H1 (cell line): ENCODE measurements at regions not wholly inside any gene's neighbourhood (a gene's known extent, or its start where the extent isn't known, plus 50 kb on each side); places are given as distances from the start of the nearest gene placed in this dataset.

Experiments
- BCL11A ChIP-seq, 2 experiments: IDR thresholded peaks; one replicate each; pipeline ENCODE4 v1.6.1; 2011; ENCODE audit warnings: low read depth in 2 of 2, low read length in 2 of 2, mild to moderate bottlenecking in 2 of 2
- CTCF ChIP-seq, 3 experiments: IDR thresholded peaks; 1 replicate in 2 of 3; 2 replicates in 1 of 3; pipeline versions ENCODE4 v1.5.1 to v1.6.1; 2011; ENCODE audit warnings: low read length in 3 of 3, mild to moderate bottlenecking in 3 of 3, inconsistent platforms in 2 of 3, low read depth in 1 of 3, moderate library complexity in 1 of 3; ENCODE audit not compliant: insufficient read depth in 1 of 3; ENCODE audit errors: control extremely low read depth in 1 of 3
- EP300 ChIP-seq, 2 experiments: IDR thresholded peaks; 1 replicate in 1 of 2; 2 replicates in 1 of 2; pipeline ENCODE4 v1.6.1; 2011 to 2012; ENCODE audit warnings: low read depth in 2 of 2, low read length in 2 of 2, mild to moderate bottlenecking in 2 of 2, borderline replicate concordance in 1 of 2, inconsistent platforms in 1 of 2, moderate library complexity in 1 of 2
- EZH2 ChIP-seq: fragments of 200-600 bp; sonication (generic); IDR thresholded peaks from 2 replicates; pipeline ENCODE4 v1.7.1; 2012; ENCODE audit warnings: low read depth, mild to moderate bottlenecking, moderate library complexity, low read length, inconsistent platforms; ENCODE audit not compliant: severe bottlenecking
- JUN ChIP-seq: IDR thresholded peaks from 2 replicates; pipeline ENCODE4 v1.6.1; 2011; ENCODE audit warnings: low read depth, mild to moderate bottlenecking, improper control_type of control experiment, low read length
- POLR2AphosphoS5 ChIP-seq: IDR thresholded peaks from 2 replicates; pipeline ENCODE4 v1.6.1; 2011; ENCODE audit warnings: low read depth, low read length
- SP1 ChIP-seq: IDR thresholded peaks from 2 replicates; pipeline ENCODE4 v1.6.1; 2011; ENCODE audit warnings: low read depth, low read length
- TBP ChIP-seq: IDR thresholded peaks from 2 replicates; pipeline ENCODE4 v1.6.1; 2011; ENCODE audit warnings: low read depth, low read length, improper control_type of control experiment
- YY1 ChIP-seq: IDR thresholded peaks from 2 replicates; pipeline ENCODE4 v1.6.1; 2011; ENCODE audit warnings: low read depth, mild to moderate bottlenecking, low read length
- TF ChIP-seq, protein P1 (sequence below): fragments of 300-600 bp; sonication (generic); IDR thresholded peaks from 2 replicates; pipeline ENCODE4 v1.7.1; 2012; ENCODE audit warnings: low read length, moderate library complexity, mild to moderate bottlenecking, inconsistent platforms; ENCODE audit not compliant: insufficient replicate concordance

- no peak for TF ChIP-seq EP300 (IDR thresholded peaks at IDR 0.05; ENCODE audit: borderline replicate concordance in 1 of 2, low read depth in 2 of 2, low read length in 2 of 2)
- no peak for TF ChIP-seq CTCF (IDR thresholded peaks at IDR 0.05; ENCODE audit: control extremely low read depth in 1 of 3, insufficient read depth in 1 of 3, low read depth in 1 of 3, low read length in 3 of 3)
- TF ChIP-seq SP1: no peak
- no peak for TF ChIP-seq POLR2AphosphoS5
- TF ChIP-seq JUN: no peak
- TF ChIP-seq EZH2: no peak
- no peak for TF ChIP-seq TBP
- no peak for TF ChIP-seq BCL11A (IDR thresholded peaks at IDR 0.05; ENCODE audit: low read depth in 2 of 2, low read length in 2 of 2)
- TF ChIP-seq, protein P1, sequence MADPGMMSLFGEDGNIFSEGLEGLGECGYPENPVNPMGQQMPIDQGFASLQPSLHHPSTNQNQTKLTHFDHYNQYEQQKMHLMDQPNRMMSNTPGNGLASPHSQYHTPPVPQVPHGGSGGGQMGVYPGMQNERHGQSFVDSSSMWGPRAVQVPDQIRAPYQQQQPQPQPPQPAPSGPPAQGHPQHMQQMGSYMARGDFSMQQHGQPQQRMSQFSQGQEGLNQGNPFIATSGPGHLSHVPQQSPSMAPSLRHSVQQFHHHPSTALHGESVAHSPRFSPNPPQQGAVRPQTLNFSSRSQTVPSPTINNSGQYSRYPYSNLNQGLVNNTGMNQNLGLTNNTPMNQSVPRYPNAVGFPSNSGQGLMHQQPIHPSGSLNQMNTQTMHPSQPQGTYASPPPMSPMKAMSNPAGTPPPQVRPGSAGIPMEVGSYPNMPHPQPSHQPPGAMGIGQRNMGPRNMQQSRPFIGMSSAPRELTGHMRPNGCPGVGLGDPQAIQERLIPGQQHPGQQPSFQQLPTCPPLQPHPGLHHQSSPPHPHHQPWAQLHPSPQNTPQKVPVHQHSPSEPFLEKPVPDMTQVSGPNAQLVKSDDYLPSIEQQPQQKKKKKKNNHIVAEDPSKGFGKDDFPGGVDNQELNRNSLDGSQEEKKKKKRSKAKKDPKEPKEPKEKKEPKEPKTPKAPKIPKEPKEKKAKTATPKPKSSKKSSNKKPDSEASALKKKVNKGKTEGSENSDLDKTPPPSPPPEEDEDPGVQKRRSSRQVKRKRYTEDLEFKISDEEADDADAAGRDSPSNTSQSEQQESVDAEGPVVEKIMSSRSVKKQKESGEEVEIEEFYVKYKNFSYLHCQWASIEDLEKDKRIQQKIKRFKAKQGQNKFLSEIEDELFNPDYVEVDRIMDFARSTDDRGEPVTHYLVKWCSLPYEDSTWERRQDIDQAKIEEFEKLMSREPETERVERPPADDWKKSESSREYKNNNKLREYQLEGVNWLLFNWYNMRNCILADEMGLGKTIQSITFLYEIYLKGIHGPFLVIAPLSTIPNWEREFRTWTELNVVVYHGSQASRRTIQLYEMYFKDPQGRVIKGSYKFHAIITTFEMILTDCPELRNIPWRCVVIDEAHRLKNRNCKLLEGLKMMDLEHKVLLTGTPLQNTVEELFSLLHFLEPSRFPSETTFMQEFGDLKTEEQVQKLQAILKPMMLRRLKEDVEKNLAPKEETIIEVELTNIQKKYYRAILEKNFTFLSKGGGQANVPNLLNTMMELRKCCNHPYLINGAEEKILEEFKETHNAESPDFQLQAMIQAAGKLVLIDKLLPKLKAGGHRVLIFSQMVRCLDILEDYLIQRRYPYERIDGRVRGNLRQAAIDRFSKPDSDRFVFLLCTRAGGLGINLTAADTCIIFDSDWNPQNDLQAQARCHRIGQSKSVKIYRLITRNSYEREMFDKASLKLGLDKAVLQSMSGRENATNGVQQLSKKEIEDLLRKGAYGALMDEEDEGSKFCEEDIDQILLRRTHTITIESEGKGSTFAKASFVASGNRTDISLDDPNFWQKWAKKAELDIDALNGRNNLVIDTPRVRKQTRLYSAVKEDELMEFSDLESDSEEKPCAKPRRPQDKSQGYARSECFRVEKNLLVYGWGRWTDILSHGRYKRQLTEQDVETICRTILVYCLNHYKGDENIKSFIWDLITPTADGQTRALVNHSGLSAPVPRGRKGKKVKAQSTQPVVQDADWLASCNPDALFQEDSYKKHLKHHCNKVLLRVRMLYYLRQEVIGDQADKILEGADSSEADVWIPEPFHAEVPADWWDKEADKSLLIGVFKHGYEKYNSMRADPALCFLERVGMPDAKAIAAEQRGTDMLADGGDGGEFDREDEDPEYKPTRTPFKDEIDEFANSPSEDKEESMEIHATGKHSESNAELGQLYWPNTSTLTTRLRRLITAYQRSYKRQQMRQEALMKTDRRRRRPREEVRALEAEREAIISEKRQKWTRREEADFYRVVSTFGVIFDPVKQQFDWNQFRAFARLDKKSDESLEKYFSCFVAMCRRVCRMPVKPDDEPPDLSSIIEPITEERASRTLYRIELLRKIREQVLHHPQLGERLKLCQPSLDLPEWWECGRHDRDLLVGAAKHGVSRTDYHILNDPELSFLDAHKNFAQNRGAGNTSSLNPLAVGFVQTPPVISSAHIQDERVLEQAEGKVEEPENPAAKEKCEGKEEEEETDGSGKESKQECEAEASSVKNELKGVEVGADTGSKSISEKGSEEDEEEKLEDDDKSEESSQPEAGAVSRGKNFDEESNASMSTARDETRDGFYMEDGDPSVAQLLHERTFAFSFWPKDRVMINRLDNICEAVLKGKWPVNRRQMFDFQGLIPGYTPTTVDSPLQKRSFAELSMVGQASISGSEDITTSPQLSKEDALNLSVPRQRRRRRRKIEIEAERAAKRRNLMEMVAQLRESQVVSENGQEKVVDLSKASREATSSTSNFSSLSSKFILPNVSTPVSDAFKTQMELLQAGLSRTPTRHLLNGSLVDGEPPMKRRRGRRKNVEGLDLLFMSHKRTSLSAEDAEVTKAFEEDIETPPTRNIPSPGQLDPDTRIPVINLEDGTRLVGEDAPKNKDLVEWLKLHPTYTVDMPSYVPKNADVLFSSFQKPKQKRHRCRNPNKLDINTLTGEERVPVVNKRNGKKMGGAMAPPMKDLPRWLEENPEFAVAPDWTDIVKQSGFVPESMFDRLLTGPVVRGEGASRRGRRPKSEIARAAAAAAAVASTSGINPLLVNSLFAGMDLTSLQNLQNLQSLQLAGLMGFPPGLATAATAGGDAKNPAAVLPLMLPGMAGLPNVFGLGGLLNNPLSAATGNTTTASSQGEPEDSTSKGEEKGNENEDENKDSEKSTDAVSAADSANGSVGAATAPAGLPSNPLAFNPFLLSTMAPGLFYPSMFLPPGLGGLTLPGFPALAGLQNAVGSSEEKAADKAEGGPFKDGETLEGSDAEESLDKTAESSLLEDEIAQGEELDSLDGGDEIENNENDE: no peak
- TF ChIP-seq YY1: no peak
Measured at GRCh38 chr10:6877336-6877721, 297.3 kb upstream of the PRKCQ start.
